Liver (tissue), 8 donors: ENCODE measurements at regions not wholly inside any gene's neighbourhood (a gene's known extent, or its start where the extent isn't known, plus 50 kb on each side); places are given as distances from the start of the nearest gene placed in this dataset.

ENCODE experiments used
- DNase-seq: peaks from one replicate; pipeline ENCODE4 v3.0.0-alpha.2; 2017; ENCODE audit warnings: low spot score
- H3K27ac ChIP-seq, 2 donors: one replicate each; pipeline ENCODE4 v1.7.0; 2013; ENCODE audit warnings: inconsistent platforms in 2 of 2, low read length in 2 of 2, control low read depth in 1 of 2, low read depth in 1 of 2, mild to moderate bottlenecking in 1 of 2
- H3K27me3 ChIP-seq, 4 donors: one replicate each; pipeline versions ENCODE4 v1.6.1 to v1.7.0; 2013; ENCODE audit warnings: low read length in 3 of 4, inconsistent platforms in 1 of 4, mild to moderate bottlenecking in 1 of 4, moderate library complexity in 1 of 4; ENCODE audit not compliant: control insufficient read depth in 4 of 4, insufficient read depth in 4 of 4
- H3K36me3 ChIP-seq, 4 donors: one replicate each; pipeline versions ENCODE4 v1.6.1 to v1.7.0; 2013; ENCODE audit warnings: low read length in 3 of 4, mild to moderate bottlenecking in 3 of 4, low read depth in 1 of 4, moderate library complexity in 1 of 4; ENCODE audit not compliant: control insufficient read depth in 4 of 4, insufficient read depth in 3 of 4
- H3K4me1 ChIP-seq, 4 donors: one replicate each; pipeline versions ENCODE4 v1.6.1 to v1.7.0; 2013; ENCODE audit warnings: low read length in 3 of 4, mild to moderate bottlenecking in 3 of 4, moderate library complexity in 1 of 4; ENCODE audit not compliant: control insufficient read depth in 4 of 4, insufficient read depth in 4 of 4
- H3K4me3 ChIP-seq, 3 donors: one replicate each; pipeline versions ENCODE4 v1.6.1 to v1.7.0; 2013; ENCODE audit warnings: low read length in 3 of 3, control low read depth in 1 of 3, low read depth in 1 of 3, mild to moderate bottlenecking in 1 of 3
- H3K9ac ChIP-seq, 2 donors: one replicate each; pipeline ENCODE4 v1.7.0; 2013; ENCODE audit warnings: low read length in 2 of 2, mild to moderate bottlenecking in 2 of 2, moderate library complexity in 2 of 2, control low read depth in 1 of 2, low read depth in 1 of 2
- H3K9me3 ChIP-seq, 4 donors: one replicate each; pipeline versions ENCODE4 v1.6.1 to v1.7.0; 2013; ENCODE audit warnings: low read length in 3 of 4; ENCODE audit not compliant: control insufficient read depth in 4 of 4
- EGR1 ChIP-seq, 2 donors: IDR thresholded peaks; 2 replicates each; pipeline ENCODE4 v1.6.1; 2016 to 2018; ENCODE audit warnings: antibody characterized with exemption in 2 of 2, low read depth in 2 of 2
- FOXA1 ChIP-seq: IDR thresholded peaks from 2 replicates; pipeline ENCODE4 v1.6.1; 2016; ENCODE audit warnings: antibody characterized with exemption
- FOXA2 ChIP-seq: IDR thresholded peaks from 2 replicates; pipeline ENCODE4 v1.6.1; 2016; ENCODE audit warnings: antibody characterized with exemption
- GABPA ChIP-seq, 2 donors: IDR thresholded peaks in 1 of 2; conservative IDR thresholded peaks in 1 of 2; 2 replicates each; pipeline ENCODE4 v1.6.1; 2016; ENCODE audit warnings: antibody characterized with exemption in 2 of 2, mild to moderate bottlenecking in 1 of 2, moderate library complexity in 1 of 2
- HNF4A ChIP-seq, 2 donors: conservative IDR thresholded peaks; 2 replicates each; pipeline ENCODE4 v1.6.1; 2016; ENCODE audit warnings: antibody characterized with exemption in 2 of 2, mild to moderate bottlenecking in 2 of 2
- JUND ChIP-seq, 2 donors: IDR thresholded peaks; 2 replicates each; pipeline ENCODE4 v1.6.1; 2016; ENCODE audit warnings: antibody characterized with exemption in 2 of 2
- NR2F2 ChIP-seq: IDR thresholded peaks from 2 replicates; pipeline ENCODE4 v1.6.1; 2016; ENCODE audit warnings: antibody characterized with exemption
- RAD21 ChIP-seq, 2 donors: IDR thresholded peaks; 2 replicates each; pipeline ENCODE4 v1.6.1; 2016; ENCODE audit warnings: antibody characterized with exemption in 2 of 2, mild to moderate bottlenecking in 2 of 2
- RXRA ChIP-seq, 2 donors: IDR thresholded peaks; 2 replicates each; pipeline ENCODE4 v1.6.1; 2017 to 2018; ENCODE audit warnings: antibody characterized with exemption in 2 of 2, mild to moderate bottlenecking in 1 of 2
- SP1 ChIP-seq: IDR thresholded peaks from 2 replicates; pipeline ENCODE4 v1.6.1; 2018; ENCODE audit warnings: antibody characterized with exemption, mild to moderate bottlenecking
- TAF1 ChIP-seq: conservative IDR thresholded peaks from 2 replicates; pipeline ENCODE4 v1.6.1; 2016; ENCODE audit warnings: antibody characterized with exemption, mild to moderate bottlenecking
- WGBS: extraction: QIAGEN DNeasy Blood & Tissue Kit; methylation state at CpG from one replicate; pipeline ENCODE4 v1.1.7; 2013; 5-methylcytosine and 5-hydroxymethylcytosine counted together
- TF ChIP-seq, protein P1 (sequence below): IDR thresholded peaks from 2 replicates; pipeline ENCODE4 v1.6.1; 2016; ENCODE audit warnings: antibody characterized with exemption, mild to moderate bottlenecking
- TF ChIP-seq, protein P2 (sequence below): fragments of 150-350 bp; IDR thresholded peaks from 2 replicates; pipeline ENCODE4 v1.5.1; 2017; ENCODE audit warnings: improper control_type of control experiment, low read depth, low read length; ENCODE audit not compliant: missing input control
- TF ChIP-seq, protein P3 (sequence below): IDR thresholded peaks from 2 replicates; pipeline ENCODE4 v1.6.1; 2016; ENCODE audit warnings: antibody characterized with exemption
- TF ChIP-seq, protein P4 (sequence below): IDR thresholded peaks from 2 replicates; pipeline ENCODE4 v1.6.1; 2016; ENCODE audit warnings: antibody characterized with exemption
- donor health status: healthy.
- donor health status: healthy.
- donor health status: healthy.
- donor health status: healthy.
- donor health status: healthy.

DNA sequence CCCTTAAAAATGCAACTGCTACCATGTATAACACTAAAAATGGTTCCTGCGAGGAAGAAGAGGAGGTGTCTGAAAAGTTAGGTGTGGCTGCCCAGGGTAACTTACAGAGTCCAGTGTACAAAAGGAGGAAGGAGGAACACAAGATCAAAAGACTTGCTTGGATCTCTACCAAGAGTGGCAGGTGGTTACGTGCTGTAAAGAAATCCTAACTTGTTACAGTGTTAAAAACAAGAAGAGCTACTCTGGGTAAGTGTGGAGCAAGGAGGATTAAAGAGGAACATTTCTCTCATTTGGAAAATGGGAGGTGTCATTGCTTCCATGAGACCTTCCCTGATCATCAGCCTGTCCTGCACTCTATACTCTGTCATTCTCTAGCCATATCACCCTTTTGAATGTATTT lies 242.0 kb downstream of the PTTG2 start:
- DNase-seq, result no peak
- no peak overlapping the region for H3K4me3 ChIP-seq
- TF ChIP-seq FOXA2 (no peak), SP1 (no peak), NR2F2 (no peak), TAF1 (no peak), HNF4A (conservative IDR thresholded peaks at IDR 0.05) (no peak)
- TF ChIP-seq, protein P1, sequence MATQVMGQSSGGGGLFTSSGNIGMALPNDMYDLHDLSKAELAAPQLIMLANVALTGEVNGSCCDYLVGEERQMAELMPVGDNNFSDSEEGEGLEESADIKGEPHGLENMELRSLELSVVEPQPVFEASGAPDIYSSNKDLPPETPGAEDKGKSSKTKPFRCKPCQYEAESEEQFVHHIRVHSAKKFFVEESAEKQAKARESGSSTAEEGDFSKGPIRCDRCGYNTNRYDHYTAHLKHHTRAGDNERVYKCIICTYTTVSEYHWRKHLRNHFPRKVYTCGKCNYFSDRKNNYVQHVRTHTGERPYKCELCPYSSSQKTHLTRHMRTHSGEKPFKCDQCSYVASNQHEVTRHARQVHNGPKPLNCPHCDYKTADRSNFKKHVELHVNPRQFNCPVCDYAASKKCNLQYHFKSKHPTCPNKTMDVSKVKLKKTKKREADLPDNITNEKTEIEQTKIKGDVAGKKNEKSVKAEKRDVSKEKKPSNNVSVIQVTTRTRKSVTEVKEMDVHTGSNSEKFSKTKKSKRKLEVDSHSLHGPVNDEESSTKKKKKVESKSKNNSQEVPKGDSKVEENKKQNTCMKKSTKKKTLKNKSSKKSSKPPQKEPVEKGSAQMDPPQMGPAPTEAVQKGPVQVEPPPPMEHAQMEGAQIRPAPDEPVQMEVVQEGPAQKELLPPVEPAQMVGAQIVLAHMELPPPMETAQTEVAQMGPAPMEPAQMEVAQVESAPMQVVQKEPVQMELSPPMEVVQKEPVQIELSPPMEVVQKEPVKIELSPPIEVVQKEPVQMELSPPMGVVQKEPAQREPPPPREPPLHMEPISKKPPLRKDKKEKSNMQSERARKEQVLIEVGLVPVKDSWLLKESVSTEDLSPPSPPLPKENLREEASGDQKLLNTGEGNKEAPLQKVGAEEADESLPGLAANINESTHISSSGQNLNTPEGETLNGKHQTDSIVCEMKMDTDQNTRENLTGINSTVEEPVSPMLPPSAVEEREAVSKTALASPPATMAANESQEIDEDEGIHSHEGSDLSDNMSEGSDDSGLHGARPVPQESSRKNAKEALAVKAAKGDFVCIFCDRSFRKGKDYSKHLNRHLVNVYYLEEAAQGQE, result no peak
- H3K36me3 ChIP-seq, result no peaks in the 10 kb centered on the region
- H3K27me3 ChIP-seq, result no peaks in the 10 kb centered on the region
- no peak overlapping the region for H3K9ac ChIP-seq
- H3K27ac ChIP-seq, result no peak overlapping the region
- H3K9me3 ChIP-seq, result no peaks in the 10 kb centered on the region
- WGBS, result 72% methylated on average over 2 of the region's 2 CpGs
- peaks cover 4 to 18% (median 12%) of the 10 kb centered on the region in 4 donors for H3K4me1 ChIP-seq

DNA sequence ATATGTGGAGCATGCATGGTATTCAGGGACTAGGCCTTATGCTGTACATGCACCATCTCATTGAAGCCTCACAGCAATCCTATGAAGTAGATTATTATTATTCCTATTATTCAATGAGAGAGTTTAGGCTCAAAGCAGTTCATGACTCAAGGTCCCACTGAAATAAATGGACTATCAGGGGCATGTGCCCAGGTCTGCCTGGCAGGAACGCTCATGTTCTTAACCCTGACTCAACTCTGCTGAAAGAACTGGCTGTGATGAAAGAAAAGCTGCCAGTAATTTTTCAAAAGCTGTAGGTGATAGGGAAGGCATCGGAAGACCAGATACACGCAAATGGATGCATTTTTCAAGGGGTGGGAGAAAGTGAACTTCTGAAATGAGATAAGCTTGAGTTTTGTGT lies 243.4 kb downstream of the PTTG2 start:
- Histone ChIP-seq H3K27ac (no peak overlapping the region), H3K4me1 (peaks cover 4 to 32% (median 17%) of the 10 kb centered on the region in 4 donors), H3K9ac (no peak overlapping the region), H3K27me3 (no peaks in the 10 kb centered on the region), H3K9me3 (no peaks in the 10 kb centered on the region), H3K36me3 (no peaks in the 10 kb centered on the region), H3K4me3 (no peak overlapping the region)
- no peak for DNase-seq
- WGBS, result 94% methylated on average over 3 of the region's 3 CpGs
- TF ChIP-seq, protein P2, sequence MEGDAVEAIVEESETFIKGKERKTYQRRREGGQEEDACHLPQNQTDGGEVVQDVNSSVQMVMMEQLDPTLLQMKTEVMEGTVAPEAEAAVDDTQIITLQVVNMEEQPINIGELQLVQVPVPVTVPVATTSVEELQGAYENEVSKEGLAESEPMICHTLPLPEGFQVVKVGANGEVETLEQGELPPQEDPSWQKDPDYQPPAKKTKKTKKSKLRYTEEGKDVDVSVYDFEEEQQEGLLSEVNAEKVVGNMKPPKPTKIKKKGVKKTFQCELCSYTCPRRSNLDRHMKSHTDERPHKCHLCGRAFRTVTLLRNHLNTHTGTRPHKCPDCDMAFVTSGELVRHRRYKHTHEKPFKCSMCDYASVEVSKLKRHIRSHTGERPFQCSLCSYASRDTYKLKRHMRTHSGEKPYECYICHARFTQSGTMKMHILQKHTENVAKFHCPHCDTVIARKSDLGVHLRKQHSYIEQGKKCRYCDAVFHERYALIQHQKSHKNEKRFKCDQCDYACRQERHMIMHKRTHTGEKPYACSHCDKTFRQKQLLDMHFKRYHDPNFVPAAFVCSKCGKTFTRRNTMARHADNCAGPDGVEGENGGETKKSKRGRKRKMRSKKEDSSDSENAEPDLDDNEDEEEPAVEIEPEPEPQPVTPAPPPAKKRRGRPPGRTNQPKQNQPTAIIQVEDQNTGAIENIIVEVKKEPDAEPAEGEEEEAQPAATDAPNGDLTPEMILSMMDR, result no peak
- TF ChIP-seq FOXA1, result no peak
- TF ChIP-seq RXRA (IDR thresholded peaks at IDR 0.05), result no peak
- TF ChIP-seq, protein P3, sequence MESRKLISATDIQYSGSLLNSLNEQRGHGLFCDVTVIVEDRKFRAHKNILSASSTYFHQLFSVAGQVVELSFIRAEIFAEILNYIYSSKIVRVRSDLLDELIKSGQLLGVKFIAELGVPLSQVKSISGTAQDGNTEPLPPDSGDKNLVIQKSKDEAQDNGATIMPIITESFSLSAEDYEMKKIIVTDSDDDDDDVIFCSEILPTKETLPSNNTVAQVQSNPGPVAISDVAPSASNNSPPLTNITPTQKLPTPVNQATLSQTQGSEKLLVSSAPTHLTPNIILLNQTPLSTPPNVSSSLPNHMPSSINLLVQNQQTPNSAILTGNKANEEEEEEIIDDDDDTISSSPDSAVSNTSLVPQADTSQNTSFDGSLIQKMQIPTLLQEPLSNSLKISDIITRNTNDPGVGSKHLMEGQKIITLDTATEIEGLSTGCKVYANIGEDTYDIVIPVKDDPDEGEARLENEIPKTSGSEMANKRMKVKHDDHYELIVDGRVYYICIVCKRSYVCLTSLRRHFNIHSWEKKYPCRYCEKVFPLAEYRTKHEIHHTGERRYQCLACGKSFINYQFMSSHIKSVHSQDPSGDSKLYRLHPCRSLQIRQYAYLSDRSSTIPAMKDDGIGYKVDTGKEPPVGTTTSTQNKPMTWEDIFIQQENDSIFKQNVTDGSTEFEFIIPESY, result no peak
- TF ChIP-seq, protein P4, sequence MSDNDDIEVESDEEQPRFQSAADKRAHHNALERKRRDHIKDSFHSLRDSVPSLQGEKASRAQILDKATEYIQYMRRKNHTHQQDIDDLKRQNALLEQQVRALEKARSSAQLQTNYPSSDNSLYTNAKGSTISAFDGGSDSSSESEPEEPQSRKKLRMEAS, result no peak
- TF ChIP-seq SP1, result no peak
- TF ChIP-seq EGR1 (IDR thresholded peaks at IDR 0.05; ENCODE audit: low read depth in 2 of 2), result no peak
- TF ChIP-seq, protein P1, result no peak
- no peak for TF ChIP-seq JUND (IDR thresholded peaks at IDR 0.05)
- TF ChIP-seq GABPA (IDR thresholded peaks at IDR 0.05 in 1 of 2, conservative IDR thresholded peaks at IDR 0.05 in 1 of 2), result no peak
- TF ChIP-seq FOXA2, result no peak
- no peak for TF ChIP-seq TAF1
- TF ChIP-seq RAD21 (IDR thresholded peaks at IDR 0.05), result no peak
